ENCODE measurements at regions not wholly inside any gene's neighbourhood (a gene's known extent, or its start where the extent isn't known, plus 50 kb on each side); places are given as distances from the start of the nearest gene placed in this dataset.

DNA sequence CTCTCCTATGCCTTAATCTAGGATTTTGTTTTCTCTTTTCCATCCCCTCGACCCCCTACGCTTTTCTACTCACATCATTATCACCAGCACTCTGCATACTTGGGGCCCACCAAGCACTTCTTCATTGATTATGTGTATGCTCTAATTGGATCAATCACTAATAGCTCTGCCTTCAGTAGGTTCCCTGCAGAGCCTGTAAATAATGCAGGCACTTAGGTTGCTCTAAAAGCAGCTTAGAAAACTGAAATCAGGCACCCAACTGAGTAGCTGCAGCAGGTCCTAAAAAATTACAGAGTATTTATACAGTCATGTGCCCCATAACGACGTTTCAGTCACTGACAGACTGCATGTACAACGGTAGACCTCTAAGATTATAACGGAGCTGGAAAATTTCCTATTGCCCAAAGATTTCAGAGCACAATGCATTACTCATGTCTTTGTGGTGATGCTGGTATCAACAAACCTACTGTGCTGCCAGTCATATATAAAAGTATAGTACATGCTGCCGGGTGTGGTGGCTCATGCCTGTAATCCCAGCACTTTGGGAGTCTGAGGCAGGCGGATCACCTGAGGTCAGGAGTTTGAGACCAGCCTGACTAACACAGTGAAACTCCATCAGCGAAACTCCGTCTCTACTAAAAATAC is 280.4 kb downstream of the HS3ST3B1 start:
- no peaks in the 10 kb centered on the region for H3K9me3 ChIP-seq (ENCODE audit: low read depth)
- Mint-ChIP-seq H3K4me1 (peaks cover 5% of the 10 kb centered on the region), H3K9me3 (peaks cover 5% of the 10 kb centered on the region), H3K36me3 (no peaks in the 10 kb centered on the region), H3K27ac (no peak overlapping the region), H3K27me3 (ENCODE audit: insufficient read depth, low read depth) (peaks cover 4% of the 10 kb centered on the region), H3K4me3 (no peak overlapping the region)
- peaks cover 7% of the 10 kb centered on the region for H3F3A ChIP-seq (ENCODE audit: low read depth)
- H4K20me1 ChIP-seq (ENCODE audit: low read depth): no peaks in the 10 kb centered on the region
- no peak overlapping the region for H3K4me3 ChIP-seq
- no peaks in the 10 kb centered on the region for H3K27me3 ChIP-seq
- H3K79me2 ChIP-seq (ENCODE audit: low read depth): no peaks in the 10 kb centered on the region
- H3K4me2 ChIP-seq: peak overlapping the region; percentile 2
- H3K36me3 ChIP-seq: no peaks in the 10 kb centered on the region
- H3K9ac ChIP-seq: no peak overlapping the region
- no peak overlapping the region for H3K27ac ChIP-seq
- TF ChIP-seq EZH2phosphoT487 (IDR thresholded peaks at IDR 0.05): peak; percentile 82
- TF ChIP-seq, protein P1, sequence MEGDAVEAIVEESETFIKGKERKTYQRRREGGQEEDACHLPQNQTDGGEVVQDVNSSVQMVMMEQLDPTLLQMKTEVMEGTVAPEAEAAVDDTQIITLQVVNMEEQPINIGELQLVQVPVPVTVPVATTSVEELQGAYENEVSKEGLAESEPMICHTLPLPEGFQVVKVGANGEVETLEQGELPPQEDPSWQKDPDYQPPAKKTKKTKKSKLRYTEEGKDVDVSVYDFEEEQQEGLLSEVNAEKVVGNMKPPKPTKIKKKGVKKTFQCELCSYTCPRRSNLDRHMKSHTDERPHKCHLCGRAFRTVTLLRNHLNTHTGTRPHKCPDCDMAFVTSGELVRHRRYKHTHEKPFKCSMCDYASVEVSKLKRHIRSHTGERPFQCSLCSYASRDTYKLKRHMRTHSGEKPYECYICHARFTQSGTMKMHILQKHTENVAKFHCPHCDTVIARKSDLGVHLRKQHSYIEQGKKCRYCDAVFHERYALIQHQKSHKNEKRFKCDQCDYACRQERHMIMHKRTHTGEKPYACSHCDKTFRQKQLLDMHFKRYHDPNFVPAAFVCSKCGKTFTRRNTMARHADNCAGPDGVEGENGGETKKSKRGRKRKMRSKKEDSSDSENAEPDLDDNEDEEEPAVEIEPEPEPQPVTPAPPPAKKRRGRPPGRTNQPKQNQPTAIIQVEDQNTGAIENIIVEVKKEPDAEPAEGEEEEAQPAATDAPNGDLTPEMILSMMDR (IDR thresholded peaks at IDR 0.05): no peak
- H3K4me1 ChIP-seq: peaks cover 19% of the 10 kb centered on the region
- H2AFZ ChIP-seq (replicated peaks): no peak overlapping the region
- peak; percentile 34 for DNase-seq (ENCODE audit: low spot score)

DNA sequence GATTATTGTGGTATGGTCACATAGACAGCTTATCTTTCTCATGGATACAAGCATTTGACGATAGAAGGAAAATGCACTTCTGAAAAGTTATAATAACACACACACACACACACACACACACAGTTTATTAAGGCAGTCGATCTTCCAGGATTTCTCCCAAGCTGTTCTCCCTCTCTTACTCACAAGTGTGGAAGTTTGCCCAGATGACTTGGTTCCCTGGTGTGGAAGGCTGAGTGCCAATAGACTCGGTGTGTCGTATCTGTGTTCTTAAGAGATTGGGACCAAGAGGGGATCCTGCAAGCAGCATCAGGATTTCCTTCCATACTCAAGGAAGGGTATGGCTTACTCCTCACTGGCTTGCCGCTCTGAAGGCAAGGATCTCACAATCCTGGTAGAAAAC is 279.6 kb downstream of the HS3ST3B1 start:
- H3K4me3 Mint-ChIP-seq: no peak overlapping the region
- H3K9me3 Mint-ChIP-seq: peaks cover 5% of the 10 kb centered on the region
- no peaks in the 10 kb centered on the region for H3K79me2 ChIP-seq (ENCODE audit: low read depth)
- no peaks in the 10 kb centered on the region for H3K36me3 ChIP-seq
- no peaks in the 10 kb centered on the region for H3K36me3 Mint-ChIP-seq
- H3K27ac Mint-ChIP-seq: no peak overlapping the region
- no peak overlapping the region for H3K4me3 ChIP-seq
- peaks cover 20% of the 10 kb centered on the region for H3K4me1 ChIP-seq
- H3K27me3 ChIP-seq: no peaks in the 10 kb centered on the region
- no peak overlapping the region for H3K9ac ChIP-seq
- TF ChIP-seq, protein P1 (IDR thresholded peaks at IDR 0.05): no peak
- TF ChIP-seq EZH2 (IDR thresholded peaks at IDR 0.05): no peak
- TF ChIP-seq EZH2phosphoT487 (IDR thresholded peaks at IDR 0.05): no peak
- peaks cover 7% of the 10 kb centered on the region for H3F3A ChIP-seq (ENCODE audit: low read depth)
- H2AFZ ChIP-seq (replicated peaks): no peak overlapping the region
- DNase-seq (ENCODE audit: low spot score): no peak
- no peaks in the 10 kb centered on the region for H3K9me3 ChIP-seq (ENCODE audit: low read depth)
- H3K4me2 ChIP-seq: no peak overlapping the region
- H3K27me3 Mint-ChIP-seq (ENCODE audit: insufficient read depth, low read depth): peaks cover 4% of the 10 kb centered on the region
- H3K4me1 Mint-ChIP-seq: peaks cover 11% of the 10 kb centered on the region
- H4K20me1 ChIP-seq (ENCODE audit: low read depth): no peaks in the 10 kb centered on the region
- H3K27ac ChIP-seq: no peak overlapping the region

DNA sequence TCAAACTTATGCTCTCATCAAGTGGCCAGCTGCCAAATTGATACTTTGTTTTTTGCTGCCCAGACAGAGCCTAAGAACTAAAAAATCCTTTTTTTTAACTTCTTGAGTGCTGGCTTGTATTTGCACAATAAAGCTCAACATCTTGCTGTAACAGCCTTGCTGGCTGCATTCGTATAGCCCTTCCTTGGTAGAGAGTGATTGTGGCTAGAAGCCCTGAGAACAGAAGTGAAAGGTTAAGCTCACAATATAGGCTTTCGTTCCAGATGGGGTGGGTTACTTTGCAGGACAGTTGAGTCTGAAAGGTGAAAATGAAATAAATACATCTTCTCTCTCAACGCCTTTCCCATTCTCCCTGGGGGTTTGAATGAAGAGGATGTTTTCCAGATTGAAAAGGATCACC is 278.8 kb downstream of the HS3ST3B1 start:
- H3K4me3 Mint-ChIP-seq: no peak overlapping the region

More for the DNA sequence above, 278.8 kb downstream of the HS3ST3B1 start:
- peaks cover 7% of the 10 kb centered on the region for H3F3A ChIP-seq (ENCODE audit: low read depth)
- H3K9ac ChIP-seq: no peak overlapping the region
- Mint-ChIP-seq H3K27me3 (ENCODE audit: insufficient read depth, low read depth) (peaks cover 4% of the 10 kb centered on the region), H3K9me3 (peaks cover 7% of the 10 kb centered on the region), H3K27ac (no peak overlapping the region), H3K36me3 (no peaks in the 10 kb centered on the region), H3K4me1 (peaks cover 16% of the 10 kb centered on the region)
- H2AFZ ChIP-seq (replicated peaks): no peak overlapping the region
- H3K9me3 ChIP-seq (ENCODE audit: low read depth): no peaks in the 10 kb centered on the region
- no peak overlapping the region for H3K4me3 ChIP-seq
- TF ChIP-seq EZH2phosphoT487 (IDR thresholded peaks at IDR 0.05) (no peak), EZH2 (IDR thresholded peaks at IDR 0.05) (no peak)
- TF ChIP-seq, protein P1 (IDR thresholded peaks at IDR 0.05): no peak
- no peaks in the 10 kb centered on the region for H3K36me3 ChIP-seq
- H4K20me1 ChIP-seq (ENCODE audit: low read depth): no peaks in the 10 kb centered on the region
- H3K27ac ChIP-seq: no peak overlapping the region
- H3K4me2 ChIP-seq: no peak overlapping the region
- no peaks in the 10 kb centered on the region for H3K79me2 ChIP-seq (ENCODE audit: low read depth)
- peaks cover 23% of the 10 kb centered on the region for H3K4me1 ChIP-seq
- no peak for DNase-seq (ENCODE audit: low spot score)
- no peaks in the 10 kb centered on the region for H3K27me3 ChIP-seq
